ENCODE measurements at regions not wholly inside any gene's neighbourhood (a gene's known extent, or its start where the extent isn't known, plus 50 kb on each side); places are given as distances from the start of the nearest gene placed in this dataset.

DNA sequence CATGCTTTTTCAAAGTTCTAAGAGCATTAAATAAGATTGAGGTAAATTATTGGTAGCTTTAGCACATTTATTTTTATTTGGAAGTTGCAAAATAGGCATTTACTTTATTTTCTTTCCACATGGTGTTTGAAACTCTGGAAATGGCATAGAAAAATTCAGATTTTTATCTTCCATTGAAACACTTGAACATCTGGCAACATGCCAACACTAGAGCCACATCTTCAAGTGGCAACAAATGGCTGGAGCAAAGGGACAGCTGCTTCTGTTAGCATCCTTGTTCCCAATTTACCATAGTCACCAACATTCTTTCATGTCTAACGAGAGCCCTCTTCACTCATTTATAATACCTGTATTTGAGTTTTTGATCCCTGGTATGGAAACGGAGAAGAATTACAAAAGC, 539.9 kb downstream of the ZNF608 start:
- no peak for DNase-seq
- WGBS (ENCODE audit: insufficient coverage, low coverage, low lambda C conversion rate, missing lambda C conversion rate): 96% methylated on average over 2 of the region's 2 CpGs
- Histone ChIP-seq H3K36me3 (no peaks in the 10 kb centered on the region), H3K4me1 (no peaks in the 10 kb centered on the region), H3K9me3 (no peaks in the 10 kb centered on the region), H3K4me3 (no peak overlapping the region), H3K27me3 (no peaks in the 10 kb centered on the region), H3K27ac (no peak overlapping the region)
- no peak for TF ChIP-seq POLR2A (IDR thresholded peaks at IDR 0.05)
- TF ChIP-seq, protein P1, sequence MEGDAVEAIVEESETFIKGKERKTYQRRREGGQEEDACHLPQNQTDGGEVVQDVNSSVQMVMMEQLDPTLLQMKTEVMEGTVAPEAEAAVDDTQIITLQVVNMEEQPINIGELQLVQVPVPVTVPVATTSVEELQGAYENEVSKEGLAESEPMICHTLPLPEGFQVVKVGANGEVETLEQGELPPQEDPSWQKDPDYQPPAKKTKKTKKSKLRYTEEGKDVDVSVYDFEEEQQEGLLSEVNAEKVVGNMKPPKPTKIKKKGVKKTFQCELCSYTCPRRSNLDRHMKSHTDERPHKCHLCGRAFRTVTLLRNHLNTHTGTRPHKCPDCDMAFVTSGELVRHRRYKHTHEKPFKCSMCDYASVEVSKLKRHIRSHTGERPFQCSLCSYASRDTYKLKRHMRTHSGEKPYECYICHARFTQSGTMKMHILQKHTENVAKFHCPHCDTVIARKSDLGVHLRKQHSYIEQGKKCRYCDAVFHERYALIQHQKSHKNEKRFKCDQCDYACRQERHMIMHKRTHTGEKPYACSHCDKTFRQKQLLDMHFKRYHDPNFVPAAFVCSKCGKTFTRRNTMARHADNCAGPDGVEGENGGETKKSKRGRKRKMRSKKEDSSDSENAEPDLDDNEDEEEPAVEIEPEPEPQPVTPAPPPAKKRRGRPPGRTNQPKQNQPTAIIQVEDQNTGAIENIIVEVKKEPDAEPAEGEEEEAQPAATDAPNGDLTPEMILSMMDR (IDR thresholded peaks at IDR 0.05): no peak
- intact Hi-C loops (cut with DNase I): no loop called here
- ATAC-seq: no peak

DNA sequence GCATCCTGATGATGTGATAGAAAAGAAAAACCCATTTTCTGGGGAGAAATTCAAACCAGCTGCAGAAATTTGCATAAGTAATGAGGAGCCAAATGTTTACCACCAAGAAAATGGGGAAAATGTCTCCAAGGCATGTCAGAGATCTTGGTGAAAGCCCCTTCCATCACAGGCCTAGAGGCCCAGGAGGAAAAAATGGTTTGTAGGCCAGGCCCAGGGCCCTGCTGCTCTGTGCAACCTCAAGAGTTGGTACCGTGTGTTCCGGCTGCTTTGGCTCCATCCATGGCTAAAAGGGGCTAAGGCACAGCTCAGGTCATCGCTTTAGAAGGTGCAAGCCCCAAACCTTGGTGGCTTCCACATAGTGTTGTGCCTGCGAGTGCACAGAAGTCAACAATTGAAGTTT, 543.1 kb downstream of the ZNF608 start:
- no CpG with 5 or more reads among the region's 4 CpGs for WGBS (ENCODE audit: insufficient coverage, low coverage, low lambda C conversion rate, missing lambda C conversion rate)
- H3K36me3 ChIP-seq: no peaks in the 10 kb centered on the region
- no peaks in the 10 kb centered on the region for H3K9me3 ChIP-seq
- no peaks in the 10 kb centered on the region for H3K27me3 ChIP-seq
- H3K4me1 ChIP-seq: no peaks in the 10 kb centered on the region
- no peak for TF ChIP-seq POLR2A (IDR thresholded peaks at IDR 0.05)
- TF ChIP-seq, protein P1 (IDR thresholded peaks at IDR 0.05): no peak
- no peak overlapping the region for H3K27ac ChIP-seq
- no peak for ATAC-seq
- no peak overlapping the region for H3K4me3 ChIP-seq
- intact Hi-C loops (cut with DNase I): no loop called here
- no peak for DNase-seq

DNA sequence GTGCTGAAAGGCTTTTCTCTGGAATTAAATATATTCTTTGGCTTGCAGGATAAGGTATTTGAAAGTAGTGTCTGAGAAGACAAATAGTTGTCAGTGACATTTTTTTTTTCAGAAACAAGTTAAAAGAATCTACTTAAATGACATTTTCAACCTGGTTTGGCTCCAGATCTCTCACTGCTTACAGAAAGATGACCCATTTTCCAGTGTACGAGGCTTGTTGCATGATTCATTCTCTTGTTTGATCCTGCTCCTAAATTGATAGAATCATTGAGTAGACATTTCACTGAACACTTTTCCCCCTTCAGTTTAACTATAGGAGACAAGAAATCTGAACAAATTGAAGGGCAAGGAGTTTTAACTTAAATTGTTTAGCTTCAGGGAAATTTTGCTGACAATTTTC, 546.1 kb downstream of the ZNF608 start:
- Histone ChIP-seq H3K4me1 (no peaks in the 10 kb centered on the region), H3K27ac (no peak overlapping the region), H3K27me3 (no peaks in the 10 kb centered on the region), H3K4me3 (no peak overlapping the region), H3K9me3 (no peaks in the 10 kb centered on the region), H3K36me3 (no peaks in the 10 kb centered on the region)
- TF ChIP-seq, protein P1 (IDR thresholded peaks at IDR 0.05): no peak
- no peak for TF ChIP-seq POLR2A (IDR thresholded peaks at IDR 0.05)
- 31% methylated on average over 1 of the region's 1 CpG for WGBS (ENCODE audit: insufficient coverage, low coverage, low lambda C conversion rate, missing lambda C conversion rate)
- ATAC-seq: no peak
- no peak for DNase-seq
- intact Hi-C loops (cut with DNase I): no loop called here

DNA sequence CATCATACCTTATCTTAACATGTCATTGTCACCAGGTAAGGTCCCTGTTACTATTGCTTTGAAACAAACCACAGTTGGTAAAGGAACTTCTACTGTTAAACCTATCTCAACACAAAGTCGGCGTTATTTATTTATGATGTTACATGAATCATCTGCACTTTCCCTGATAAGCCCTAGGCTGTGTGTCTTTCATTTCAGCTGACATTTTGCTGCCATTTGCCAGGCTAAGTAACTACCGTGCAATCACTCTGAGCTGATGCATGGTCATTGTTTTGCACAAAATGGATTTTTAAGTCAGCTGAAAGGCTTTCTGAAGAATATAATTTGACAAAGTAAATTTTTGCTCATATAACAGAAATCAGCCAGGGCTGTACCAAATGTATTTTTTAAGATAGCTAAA, 546.5 kb downstream of the ZNF608 start:
- Histone ChIP-seq H3K27me3 (no peaks in the 10 kb centered on the region), H3K4me3 (no peak overlapping the region), H3K36me3 (no peaks in the 10 kb centered on the region), H3K4me1 (no peaks in the 10 kb centered on the region), H3K27ac (no peak overlapping the region), H3K9me3 (no peaks in the 10 kb centered on the region)
- no peak for ATAC-seq
- TF ChIP-seq, protein P1 (IDR thresholded peaks at IDR 0.05): no peak
- no peak for TF ChIP-seq POLR2A (IDR thresholded peaks at IDR 0.05)
- no peak for DNase-seq
- 64% methylated on average over 3 of the region's 3 CpGs for WGBS (ENCODE audit: insufficient coverage, low coverage, low lambda C conversion rate, missing lambda C conversion rate)
- intact Hi-C loops (cut with DNase I): no loop called here

DNA sequence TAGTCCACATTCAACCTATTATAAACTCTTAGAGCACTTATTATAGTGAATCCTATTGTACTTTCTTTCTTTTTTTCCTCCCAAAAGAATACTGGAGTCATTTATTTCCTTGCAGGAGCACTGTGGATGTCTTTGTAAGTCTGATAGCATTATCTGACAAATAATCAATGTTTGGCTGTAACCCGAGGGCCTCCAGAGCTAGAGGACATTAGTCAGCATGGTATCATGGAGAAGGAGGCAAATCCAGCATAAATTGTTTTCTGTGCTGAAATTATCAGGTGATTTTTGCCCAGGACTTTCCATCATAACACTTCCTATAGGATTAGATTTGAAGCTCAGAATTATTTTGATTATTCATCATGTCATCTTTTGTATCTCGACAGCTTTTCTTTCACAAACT, 551.0 kb downstream of the ZNF608 start:
- Histone ChIP-seq H3K27me3 (no peaks in the 10 kb centered on the region), H3K4me3 (no peak overlapping the region), H3K9me3 (no peaks in the 10 kb centered on the region), H3K4me1 (no peaks in the 10 kb centered on the region), H3K27ac (no peak overlapping the region), H3K36me3 (no peaks in the 10 kb centered on the region)
- no peak for DNase-seq
- TF ChIP-seq, protein P1 (IDR thresholded peaks at IDR 0.05): no peak
- TF ChIP-seq POLR2A (IDR thresholded peaks at IDR 0.05): no peak
- ATAC-seq: no peak
- intact Hi-C loops (cut with DNase I): no loop called here
- 18% methylated on average over 2 of the region's 2 CpGs for WGBS (ENCODE audit: insufficient coverage, low coverage, low lambda C conversion rate, missing lambda C conversion rate)

Data from right lobe of liver (tissue), 6 donors.